Thymus (tissue), 11 donors: ENCODE measurements at regions not wholly inside any gene's neighbourhood (a gene's known extent, or its start where the extent isn't known, plus 50 kb on each side); places are given as distances from the start of the nearest gene placed in this dataset.

ENCODE experiments used
- DNase-seq, 9 donors: peaks; one replicate each; pipeline ENCODE4 v3.0.0-alpha.2; 2013; ENCODE audit warnings: low spot score in 9 of 9, low read depth in 6 of 9, missing footprints in 1 of 9
- H3K27ac ChIP-seq, 2 donors: one replicate each; pipeline ENCODE4 v1.5.1; 2013; ENCODE audit warnings: control low read depth in 1 of 2, low read depth in 1 of 2, low read length in 1 of 2, mild to moderate bottlenecking in 1 of 2, moderate library complexity in 1 of 2
- H3K27me3 ChIP-seq, 2 donors: one replicate each; pipeline ENCODE4 v1.5.1; 2013; ENCODE audit warnings: low read length in 1 of 2; ENCODE audit not compliant: control insufficient read depth in 2 of 2, insufficient read depth in 1 of 2
- H3K36me3 ChIP-seq, 2 donors: one replicate each; pipeline ENCODE4 v1.5.1; 2013; ENCODE audit warnings: low read length in 1 of 2, mild to moderate bottlenecking in 1 of 2, moderate library complexity in 1 of 2; ENCODE audit not compliant: control insufficient read depth in 2 of 2, insufficient read depth in 2 of 2
- H3K4me1 ChIP-seq, 2 donors: one replicate each; pipeline ENCODE4 v1.5.1; 2013; ENCODE audit warnings: low read length in 2 of 2; ENCODE audit not compliant: control insufficient read depth in 2 of 2, insufficient read depth in 2 of 2
- H3K4me3 ChIP-seq, 2 donors: one replicate each; pipeline ENCODE4 v1.5.1; 2013; ENCODE audit warnings: low read length in 2 of 2, control low read depth in 1 of 2, mild to moderate bottlenecking in 1 of 2
- H3K9me3 ChIP-seq, 2 donors: one replicate each; pipeline ENCODE4 v1.5.1; 2013; ENCODE audit warnings: low read length in 1 of 2, mild to moderate bottlenecking in 1 of 2; ENCODE audit not compliant: control insufficient read depth in 2 of 2, insufficient read depth in 1 of 2
- WGBS: extraction: QIAGEN DNeasy Blood & Tissue Kit; methylation state at CpG from one replicate; pipeline ENCODE4 v1.1.7; 2013; 5-methylcytosine and 5-hydroxymethylcytosine counted together
- donor health status: healthy.

- Histone ChIP-seq H3K27me3 (no peaks in the 10 kb centered on the region), H3K4me1 (no peaks in the 10 kb centered on the region), H3K36me3 (no peaks in the 10 kb centered on the region), H3K27ac (no peak overlapping the region), H3K4me3 (no peak overlapping the region), H3K9me3 (no peaks in the 10 kb centered on the region)
- WGBS, result 97% methylated on average over 2 of the region's 2 CpGs
- DNase-seq, result no peak
Observed at GRCh38 chr3:156070028-156070427, 50.4 kb upstream of the KCNAB1 start.
